ENCODE measurements at regions not wholly inside any gene's neighbourhood (a gene's known extent, or its start where the extent isn't known, plus 50 kb on each side); places are given as distances from the start of the nearest gene placed in this dataset.

GRCh38 chr3:13264468-13264795 lies 155.7 kb downstream of the NUP210 start:
- TF ChIP-seq CTCF (IDR thresholded peaks at IDR 0.05): no peak
- TF ChIP-seq EP300 (IDR thresholded peaks at IDR 0.05): no peak
